ENCODE measurements at regions not wholly inside any gene's neighbourhood (a gene's known extent, or its start where the extent isn't known, plus 50 kb on each side); places are given as distances from the start of the nearest gene placed in this dataset.
A peak's percentile ranks its signal among the peaks of the same experiment; 100 is the strongest.

DNA sequence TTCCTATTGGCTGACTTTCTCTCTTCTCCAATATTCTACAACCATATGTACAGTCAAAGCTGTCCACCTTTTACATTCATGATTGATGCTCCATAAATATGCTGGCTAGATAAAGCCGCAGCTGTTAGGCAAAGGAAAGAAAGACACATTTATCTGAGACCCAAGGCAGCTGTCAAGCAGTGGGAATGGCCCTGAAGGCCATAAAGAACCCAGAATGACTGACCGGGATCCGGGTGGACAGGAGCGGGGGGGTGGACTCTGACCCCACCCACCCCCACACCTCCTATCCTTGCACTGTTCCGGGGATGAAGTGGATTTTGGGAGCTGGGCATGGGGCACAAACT lies 116.4 kb downstream of the RTP5 start:
- no peaks in the 10 kb centered on the region for H3K36me3 ChIP-seq
- 58 to 91% (median 90%) methylated on average over 3 to 5 of the region's 5 CpGs for WGBS, 5 donors
- peak; percentile 23 for DNase-seq
- H3K27me3 ChIP-seq (replicated peaks in 1 of 7): no peaks in the 10 kb centered on the region
- peaks cover 0 to 13% (median 0%) of the 10 kb centered on the region in 6 donors for H3K4me1 ChIP-seq
- H3K4me3 ChIP-seq: no peak overlapping the region
- intact Hi-C loops (cut with DNase I; ENCODE audit: low total_unique reads): no loop called here
- H3K27ac ChIP-seq: peak overlapping the region in 1 of 8 donors; percentile 63
- H3K9me3 ChIP-seq: no peaks in the 10 kb centered on the region
- TF ChIP-seq POLR2AphosphoS5 (IDR thresholded peaks at IDR 0.05) (no peak), CTCF (IDR thresholded peaks at IDR 0.05 in 8 of 11, conservative IDR thresholded peaks at IDR 0.05 in 3 of 11) (no peak), POLR2A (IDR thresholded peaks at IDR 0.05) (no peak)

DNA sequence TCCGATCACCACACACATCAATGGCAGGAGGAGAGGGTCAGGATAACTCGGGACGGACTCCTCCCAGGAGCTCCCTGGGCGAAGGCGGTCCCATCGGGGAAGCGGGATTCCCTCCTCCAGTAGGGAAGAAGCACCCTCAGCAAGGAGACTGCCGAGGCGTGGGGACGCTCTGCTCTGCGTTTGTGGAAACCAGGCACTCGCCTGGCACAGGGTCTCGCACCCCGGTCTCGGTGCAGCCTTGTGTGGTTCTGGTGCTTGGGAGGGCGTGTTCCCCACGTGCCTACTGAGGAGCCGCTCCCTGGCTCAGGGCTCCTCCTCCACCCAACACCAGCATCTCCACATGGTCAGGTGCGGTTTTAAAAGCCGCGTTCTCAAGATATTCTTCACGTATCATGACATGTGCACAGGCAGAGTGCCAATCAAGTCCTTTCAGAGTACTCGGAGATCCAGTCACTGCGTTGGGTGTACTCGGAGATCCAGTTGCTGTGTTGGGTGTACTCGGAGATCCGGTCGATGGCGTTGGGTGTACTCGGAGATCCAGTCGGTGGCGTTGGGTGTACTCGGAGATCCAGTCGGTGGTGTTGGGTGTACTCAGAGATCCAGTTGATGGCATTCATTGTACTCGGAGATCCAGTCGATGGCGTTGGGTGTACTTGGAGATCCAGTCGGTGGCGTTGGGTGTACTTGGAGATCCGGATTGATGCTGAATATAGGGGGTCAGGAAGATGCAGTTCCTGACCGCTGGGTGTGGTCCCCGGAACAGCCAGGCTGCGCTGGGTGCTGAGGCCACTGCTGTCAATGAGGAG lies 117.5 kb downstream of the RTP5 start:
- Histone ChIP-seq H3K4me3 (no peak overlapping the region), H3K27ac (no peak overlapping the region), H3K27me3 (replicated peaks in 1 of 7) (no peaks in the 10 kb centered on the region), H3K36me3 (peaks cover 0 to under 1% (median 0%) of the 10 kb centered on the region in 6 donors), H3K4me1 (peaks cover 0 to 13% (median 0%) of the 10 kb centered on the region in 6 donors), H3K9me3 (no peaks in the 10 kb centered on the region)
- peak; percentile 76 for DNase-seq
- 84 to 93% (median 87%) methylated on average over 41 to 43 of the region's 43 CpGs for WGBS, 5 donors
- TF ChIP-seq POLR2A (IDR thresholded peaks at IDR 0.05): no peak
- TF ChIP-seq POLR2AphosphoS5 (IDR thresholded peaks at IDR 0.05): peak in 1 of 3 donors; percentile 26
- no peak for TF ChIP-seq CTCF (IDR thresholded peaks at IDR 0.05 in 8 of 11, conservative IDR thresholded peaks at IDR 0.05 in 3 of 11)
- intact Hi-C loops (cut with DNase I; ENCODE audit: low total_unique reads): no loop called here

DNA sequence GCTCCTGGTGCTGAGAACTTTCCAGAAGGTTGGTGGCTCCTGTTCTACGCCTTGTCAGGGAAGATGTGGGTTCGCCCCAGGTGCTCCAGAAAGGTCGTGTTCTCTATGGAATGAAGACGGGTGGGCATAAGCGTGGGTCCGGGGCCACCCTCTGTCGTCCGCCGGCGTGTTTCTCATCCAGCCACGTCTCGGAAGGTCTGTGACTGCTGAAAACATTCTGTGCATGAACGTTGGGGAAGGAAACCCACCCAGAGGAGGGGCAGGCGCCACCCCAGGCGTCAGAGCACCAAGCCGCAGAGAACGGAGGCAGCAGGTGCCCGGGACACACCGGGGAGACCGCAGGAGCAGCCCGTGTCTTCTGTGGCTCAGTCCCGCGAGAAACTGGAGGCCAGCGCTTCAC lies 118.2 kb downstream of the RTP5 start:
- Histone ChIP-seq H3K36me3 (peaks cover 0 to 3% (median 0%) of the 10 kb centered on the region in 6 donors), H3K4me1 (peaks cover 0 to 13% (median 0%) of the 10 kb centered on the region in 6 donors), H3K27me3 (replicated peaks in 1 of 7) (no peaks in the 10 kb centered on the region), H3K27ac (no peak overlapping the region), H3K9me3 (no peaks in the 10 kb centered on the region), H3K4me3 (no peak overlapping the region)
- TF ChIP-seq POLR2AphosphoS5 (IDR thresholded peaks at IDR 0.05) (no peak), CTCF (IDR thresholded peaks at IDR 0.05 in 8 of 11, conservative IDR thresholded peaks at IDR 0.05 in 3 of 11) (no peak), POLR2A (IDR thresholded peaks at IDR 0.05) (no peak)
- WGBS, 5 donors: 84 to 94% (median 92%) methylated on average over 14 to 24 of the region's 24 CpGs
- no peak for DNase-seq
- intact Hi-C loops (cut with DNase I; ENCODE audit: low total_unique reads): no loop called here

DNA sequence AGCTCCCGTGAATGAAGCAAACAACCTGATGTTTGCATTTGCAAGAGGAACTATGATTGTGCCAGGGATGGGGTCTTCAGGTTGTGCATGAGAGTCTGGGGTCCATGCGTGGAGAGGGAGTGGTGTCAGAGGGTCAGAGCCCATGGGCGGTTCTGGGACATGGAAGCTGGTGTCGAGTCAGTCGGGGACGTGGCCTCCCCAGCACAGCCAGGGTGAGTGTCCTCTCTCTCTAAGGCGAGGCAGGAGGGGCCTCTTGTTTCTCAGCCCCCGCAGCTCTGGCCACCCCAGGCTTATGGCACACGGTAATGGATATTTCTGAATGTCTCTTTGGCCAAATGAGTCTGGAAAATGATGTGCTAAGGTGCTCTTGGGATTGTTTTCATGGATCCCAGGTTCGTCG lies 118.6 kb downstream of the RTP5 start:
- intact Hi-C loops (cut with DNase I; ENCODE audit: low total_unique reads): no loop called here
- Histone ChIP-seq H3K4me1 (peaks cover 0 to 13% (median 0%) of the 10 kb centered on the region in 6 donors), H3K9me3 (no peaks in the 10 kb centered on the region), H3K27ac (no peak overlapping the region), H3K4me3 (no peak overlapping the region), H3K36me3 (peaks cover 0 to 3% (median 0%) of the 10 kb centered on the region in 6 donors), H3K27me3 (replicated peaks in 1 of 7) (no peaks in the 10 kb centered on the region)
- 86 to 94% (median 88%) methylated on average over 8 to 11 of the region's 11 CpGs for WGBS, 5 donors
- DNase-seq: no peak
- TF ChIP-seq POLR2AphosphoS5 (IDR thresholded peaks at IDR 0.05): no peak
- TF ChIP-seq CTCF (IDR thresholded peaks at IDR 0.05 in 8 of 11, conservative IDR thresholded peaks at IDR 0.05 in 3 of 11): no peak
- no peak for TF ChIP-seq POLR2A (IDR thresholded peaks at IDR 0.05)
